ENCODE measurements at regions not wholly inside any gene's neighbourhood (a gene's known extent, or its start where the extent isn't known, plus 50 kb on each side); places are given as distances from the start of the nearest gene placed in this dataset.
A peak's percentile ranks its signal among the peaks of the same experiment; 100 is the strongest.

GRCh38 chr1:29876902-29877301 is 640.6 kb downstream of the PTPRU start:
- H3K4me3 ChIP-seq (ENCODE audit: low read depth, low read length): no peak overlapping the region
- TF ChIP-seq POLR2A (IDR thresholded peaks at IDR 0.05; ENCODE audit: extremely low read depth, insufficient read length) (no peak), MYC (IDR thresholded peaks at IDR 0.05; ENCODE audit: low read depth, low read length) (no peak), MAX (IDR thresholded peaks at IDR 0.05; ENCODE audit: low read depth, low read length) (no peak), CTCF (IDR thresholded peaks at IDR 0.05; ENCODE audit: low read depth, low read length) (no peak)
- peak; percentile 6 for DNase-seq (ENCODE audit: low read depth)

DNA sequence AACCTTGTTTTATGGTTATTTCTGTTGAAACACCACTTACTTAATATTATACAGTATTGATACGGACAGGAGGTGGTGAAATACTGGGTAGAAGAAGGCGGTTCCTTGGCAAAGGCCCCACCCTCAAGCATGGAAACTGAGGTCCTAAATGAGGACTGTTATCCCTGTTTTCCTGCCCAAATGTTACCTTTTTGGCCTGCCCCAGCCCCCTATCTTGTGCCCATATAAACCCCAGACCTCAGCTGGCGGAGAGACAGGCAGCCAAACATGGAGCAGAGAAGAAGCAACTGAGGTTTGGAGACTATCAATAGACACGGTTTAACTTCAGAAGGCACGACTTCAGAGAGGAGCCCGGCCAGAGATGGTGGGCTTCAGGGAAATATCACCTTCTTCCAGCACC is 640.1 kb downstream of the PTPRU start:
- no peak for DNase-seq (ENCODE audit: low read depth)
- no peak overlapping the region for H3K4me3 ChIP-seq (ENCODE audit: low read depth, low read length)
- TF ChIP-seq POLR2A (IDR thresholded peaks at IDR 0.05; ENCODE audit: extremely low read depth, insufficient read length) (no peak), CTCF (IDR thresholded peaks at IDR 0.05; ENCODE audit: low read depth, low read length) (no peak), MYC (IDR thresholded peaks at IDR 0.05; ENCODE audit: low read depth, low read length) (no peak), MAX (IDR thresholded peaks at IDR 0.05; ENCODE audit: low read depth, low read length) (no peak)

DNA sequence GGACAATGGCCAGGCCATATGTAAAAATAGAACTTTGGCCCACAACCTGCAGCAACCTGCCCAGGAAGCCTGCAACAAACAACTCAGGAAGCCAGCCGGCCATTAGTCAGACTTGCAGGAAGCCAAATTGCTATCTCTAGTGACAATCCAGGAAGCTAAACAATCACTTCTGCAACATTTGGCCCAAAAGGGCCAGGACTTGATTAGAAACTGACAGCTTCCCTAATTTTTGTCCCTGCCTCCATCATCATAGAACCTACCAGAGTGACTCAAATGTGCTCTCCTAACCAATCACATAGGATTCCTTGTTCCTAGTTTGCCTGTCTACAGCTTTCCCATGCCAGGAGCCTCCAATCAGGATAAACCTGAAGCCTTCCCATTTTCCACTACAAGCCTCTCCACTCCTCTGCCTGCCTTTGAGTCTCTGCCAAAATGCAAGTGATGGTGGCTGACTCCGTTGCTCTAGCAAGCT is 639.3 kb downstream of the PTPRU start:
- no peak for TF ChIP-seq MYC (IDR thresholded peaks at IDR 0.05; ENCODE audit: low read depth, low read length)
- TF ChIP-seq POLR2A (IDR thresholded peaks at IDR 0.05; ENCODE audit: extremely low read depth, insufficient read length): no peak
- TF ChIP-seq MAX (IDR thresholded peaks at IDR 0.05; ENCODE audit: low read depth, low read length): no peak
- no peak for TF ChIP-seq CTCF (IDR thresholded peaks at IDR 0.05; ENCODE audit: low read depth, low read length)
- no peak overlapping the region for H3K4me3 ChIP-seq (ENCODE audit: low read depth, low read length)
- DNase-seq (ENCODE audit: low read depth): peak; percentile 2

DNA sequence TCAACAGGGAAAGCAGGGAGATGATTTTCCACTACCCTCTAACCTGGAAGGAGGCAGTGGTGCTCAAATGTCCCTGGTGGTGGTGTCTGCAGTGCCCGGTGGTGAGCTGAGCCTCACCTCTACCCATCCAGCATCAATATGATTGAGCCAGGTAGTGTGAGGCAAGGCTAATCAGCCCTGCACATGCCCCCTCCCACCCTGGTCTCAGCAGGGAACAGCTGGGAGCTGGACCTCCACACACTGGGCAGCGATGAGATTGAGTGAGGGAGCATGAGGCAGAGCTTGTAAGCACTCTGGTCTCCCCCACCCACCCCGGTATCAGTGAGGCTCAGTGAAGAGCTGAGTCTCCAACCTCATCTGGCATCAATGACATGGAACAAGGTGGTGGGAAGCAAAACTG is 634.3 kb downstream of the PTPRU start:
- no peak for DNase-seq (ENCODE audit: low read depth)
- no peak for TF ChIP-seq POLR2A (IDR thresholded peaks at IDR 0.05; ENCODE audit: extremely low read depth, insufficient read length)
- TF ChIP-seq CTCF (IDR thresholded peaks at IDR 0.05; ENCODE audit: low read depth, low read length): no peak
- TF ChIP-seq MAX (IDR thresholded peaks at IDR 0.05; ENCODE audit: low read depth, low read length): no peak
- no peak for TF ChIP-seq MYC (IDR thresholded peaks at IDR 0.05; ENCODE audit: low read depth, low read length)
- H3K4me3 ChIP-seq (ENCODE audit: low read depth, low read length): no peak overlapping the region

- H3K4me3 ChIP-seq (ENCODE audit: low read depth, low read length): no peak overlapping the region
- no peak for DNase-seq (ENCODE audit: low read depth)
- TF ChIP-seq MAX (IDR thresholded peaks at IDR 0.05; ENCODE audit: low read depth, low read length): no peak
- no peak for TF ChIP-seq CTCF (IDR thresholded peaks at IDR 0.05; ENCODE audit: low read depth, low read length)
- TF ChIP-seq MYC (IDR thresholded peaks at IDR 0.05; ENCODE audit: low read depth, low read length): no peak
- no peak for TF ChIP-seq POLR2A (IDR thresholded peaks at IDR 0.05; ENCODE audit: extremely low read depth, insufficient read length)
These were observed 633.5 kb downstream of the PTPRU start for GRCh38 chr1:29869802-29870201.

- no peak overlapping the region for H3K4me3 ChIP-seq (ENCODE audit: low read depth, low read length)
- TF ChIP-seq MAX (IDR thresholded peaks at IDR 0.05; ENCODE audit: low read depth, low read length) (no peak), MYC (IDR thresholded peaks at IDR 0.05; ENCODE audit: low read depth, low read length) (no peak), CTCF (IDR thresholded peaks at IDR 0.05; ENCODE audit: low read depth, low read length) (no peak), POLR2A (IDR thresholded peaks at IDR 0.05; ENCODE audit: extremely low read depth, insufficient read length) (no peak)
- DNase-seq (ENCODE audit: low read depth): no peak
These were observed 632.6 kb downstream of the PTPRU start for GRCh38 chr1:29868944-29869343.

Measured in NB4 (cell line).